H1 (cell line): ENCODE measurements at regions not wholly inside any gene's neighbourhood (a gene's known extent, or its start where the extent isn't known, plus 50 kb on each side); places are given as distances from the start of the nearest gene placed in this dataset.

Experiments used
- CTCF ChIA-PET: fragments of 300-600 bp; sonication (Branson Sonifier 250); formaldehyde crosslinking; loops from one replicate; lab custom pipeline; 2021; ENCODE audit not compliant: partially characterized antibody; lab: Charles Lee
- POLR2A ChIA-PET: fragments of 300-600 bp; sonication (Branson Sonifier 250); formaldehyde crosslinking; loops from one replicate; lab custom pipeline; 2021; ENCODE audit warnings: inconsistent platforms; ENCODE audit not compliant: partially characterized antibody; lab: Charles Lee
- DNase-seq, 2 experiments: peaks; one replicate each; pipeline versions ENCODE4 v3.0.0 to v3.0.0-alpha.2; 2010 to 2022; ENCODE audit warnings: low spot score in 2 of 2, low read depth in 1 of 2, mixed read lengths in 1 of 2
- FAIRE-seq: peaks from 2 replicates; lab custom pipeline; 2011; peaks lifted over from hg19 to GRCh38; lab: Jason Lieb, UNC
- H2AFZ ChIP-seq: 2 replicates; pipeline ENCODE4 v1.8.1; 2012; ENCODE audit warnings: low read length, inconsistent platforms
- H2AK5ac ChIP-seq: 2 replicates; pipeline ENCODE4 v1.6.1; 2013; ENCODE audit warnings: low read depth, low read length
- H2BK120ac ChIP-seq: replicated peaks from 2 replicates; pipeline ENCODE3; 2013; ENCODE audit warnings: low read depth, low read length, inconsistent platforms
- H2BK12ac ChIP-seq: 2 replicates; pipeline ENCODE4 v1.6.1; 2013; ENCODE audit warnings: low read depth, low read length
- H2BK15ac ChIP-seq: 2 replicates; pipeline ENCODE4 v1.6.1; 2013; ENCODE audit warnings: low read length
- H2BK20ac ChIP-seq: 2 replicates; pipeline ENCODE4 v1.6.1; 2013; ENCODE audit warnings: low read length
- H2BK5ac ChIP-seq: 2 replicates; pipeline ENCODE4 v1.6.1; 2013; ENCODE audit warnings: low read depth, low read length
- H3K14ac ChIP-seq: 2 replicates; pipeline ENCODE4 v1.6.1; 2013; ENCODE audit warnings: inconsistent platforms; ENCODE audit not compliant: insufficient read length
- H3K18ac ChIP-seq: 2 replicates; pipeline ENCODE4 v1.6.1; 2013; ENCODE audit warnings: low read length; ENCODE audit errors: extremely low read depth
- H3K23ac ChIP-seq: 2 replicates; pipeline ENCODE4 v1.6.1; 2013; ENCODE audit warnings: inconsistent platforms; ENCODE audit not compliant: insufficient read length
- H3K23me2 ChIP-seq: 2 replicates; pipeline ENCODE4 v1.6.1; 2013; ENCODE audit warnings: low read depth, low read length
- H3K27ac ChIP-seq: 2 replicates; pipeline ENCODE4 v1.6.1; 2011; ENCODE audit warnings: low read depth, low read length, inconsistent platforms
- H3K27me3 ChIP-seq, 4 experiments: replicated peaks in 1 of 4; 1 replicate in 1 of 4; 2 replicates in 3 of 4; pipeline versions ENCODE4 v1.6.1 to v1.8.1; 2011 to 2013; ENCODE audit warnings: low read length in 3 of 4, mild to moderate bottlenecking in 3 of 4, inconsistent platforms in 2 of 4, mixed read lengths in 2 of 4, moderate library complexity in 1 of 4; ENCODE audit not compliant: control insufficient read depth in 3 of 4, insufficient read depth in 3 of 4; ENCODE audit errors: extremely low read depth in 1 of 4
- H3K36me3 ChIP-seq, 4 experiments: 2 replicates each; pipeline versions ENCODE4 v1.6.1 to v1.8.1; 2011 to 2013; ENCODE audit warnings: mild to moderate bottlenecking in 4 of 4, low read length in 3 of 4, moderate library complexity in 2 of 4, control low read depth in 1 of 4, inconsistent platforms in 1 of 4; ENCODE audit not compliant: insufficient read depth in 4 of 4, control insufficient read depth in 2 of 4
- H3K4ac ChIP-seq: replicated peaks from 2 replicates; pipeline ENCODE3; 2013; ENCODE audit warnings: low read length, low read depth, mixed read lengths, inconsistent platforms; ENCODE audit not compliant: insufficient read length
- H3K4me1 ChIP-seq, 4 experiments: replicated peaks in 1 of 4; 1 replicate in 1 of 4; 2 replicates in 3 of 4; pipeline versions ENCODE4 v1.6.1 to v1.8.1; 2011 to 2013; ENCODE audit warnings: low read length in 3 of 4, inconsistent platforms in 2 of 4, mixed read lengths in 1 of 4; ENCODE audit not compliant: insufficient read depth in 4 of 4, control insufficient read depth in 3 of 4
- H3K4me2 ChIP-seq, 2 experiments: 2 replicates each; pipeline versions ENCODE4 v1.6.1 to v1.8.1; 2011 to 2013; ENCODE audit warnings: low read depth in 2 of 2, low read length in 2 of 2, control low read depth in 1 of 2, inconsistent platforms in 1 of 2, mild to moderate bottlenecking in 1 of 2; ENCODE audit not compliant: insufficient read depth in 1 of 2
- H3K4me3 ChIP-seq, 4 experiments: fragments of 200-600, 300-600 bp in 1 of 4; sonication (generic), shearing (Covaris generic), sonication (Bioruptor Twin) in 1 of 4; 2 replicates each; pipeline versions ENCODE4 v1.5.1 to v1.8.1; 2011 to 2016; ENCODE audit warnings: low read length in 4 of 4, low read depth in 3 of 4, control low read depth in 2 of 4, inconsistent platforms in 2 of 4, mild to moderate bottlenecking in 2 of 4, mixed read lengths in 1 of 4, moderate library complexity in 1 of 4; ENCODE audit not compliant: insufficient read depth in 2 of 4; ENCODE audit errors: extremely low read depth in 1 of 4
- H3K56ac ChIP-seq: replicated peaks from 2 replicates; pipeline ENCODE3; 2013; ENCODE audit warnings: low read depth, mild to moderate bottlenecking, mixed read lengths, low read length, inconsistent platforms; ENCODE audit not compliant: insufficient read length
- H3K79me1 ChIP-seq: 2 replicates; pipeline ENCODE4 v1.6.1; 2013; ENCODE audit warnings: low read depth, low read length, control low read depth
- H3K79me2 ChIP-seq, 2 experiments: 2 replicates each; pipeline versions ENCODE4 v1.6.1 to v1.8.1; 2012 to 2013; ENCODE audit warnings: low read length in 2 of 2, mild to moderate bottlenecking in 2 of 2, inconsistent platforms in 1 of 2; ENCODE audit not compliant: insufficient read depth in 2 of 2, control insufficient read depth in 1 of 2
- H3K9ac ChIP-seq, 4 experiments: replicated peaks in 1 of 4; 1 replicate in 1 of 4; 2 replicates in 3 of 4; pipeline versions ENCODE4 v1.6.1 to v1.8.1; 2011 to 2013; ENCODE audit warnings: low read depth in 3 of 4, low read length in 3 of 4, control low read depth in 2 of 4, mild to moderate bottlenecking in 2 of 4, moderate library complexity in 2 of 4, inconsistent platforms in 1 of 4; ENCODE audit errors: extremely low read depth in 1 of 4
- H3K9me3 ChIP-seq, 2 experiments: 2 replicates each; pipeline versions ENCODE4 v1.6.1 to v1.8.1; 2012 to 2013; ENCODE audit warnings: mild to moderate bottlenecking in 2 of 2, moderate library complexity in 2 of 2, control low read depth in 1 of 2, inconsistent platforms in 1 of 2, low read depth in 1 of 2, low read length in 1 of 2, mixed read lengths in 1 of 2; ENCODE audit not compliant: insufficient read depth in 2 of 2
- H4K20me1 ChIP-seq, 2 experiments: replicated peaks in 1 of 2; 2 replicates each; pipeline versions ENCODE3 to v1.8.1; 2011 to 2013; ENCODE audit warnings: inconsistent platforms in 2 of 2, low read length in 2 of 2, mild to moderate bottlenecking in 1 of 2; ENCODE audit not compliant: insufficient read depth in 2 of 2, control insufficient read depth in 1 of 2
- H4K5ac ChIP-seq: 2 replicates; pipeline ENCODE4 v1.6.1; 2013; ENCODE audit warnings: low read length, low read depth, mixed read lengths, inconsistent platforms; ENCODE audit not compliant: insufficient read length
- H4K8ac ChIP-seq: 2 replicates; pipeline ENCODE4 v1.8.0; 2013; ENCODE audit warnings: mild to moderate bottlenecking, moderate library complexity, low read length, inconsistent platforms; ENCODE audit not compliant: insufficient read depth; ENCODE audit errors: extremely low read depth
- H4K91ac ChIP-seq: replicated peaks from 2 replicates; pipeline ENCODE3; 2013; ENCODE audit warnings: low read length, mixed read lengths, inconsistent platforms; ENCODE audit not compliant: insufficient read length
- ASH2L ChIP-seq: fragments of 200-600, 300-600 bp; sonication (generic); IDR thresholded peaks from one replicate; pipeline ENCODE4 v1.7.1; 2017; ENCODE audit warnings: low read length
- CHD2 ChIP-seq: IDR thresholded peaks from 2 replicates; pipeline ENCODE4 v1.6.1; 2012; ENCODE audit warnings: low read length, improper control_type of control experiment
- GABPA ChIP-seq: IDR thresholded peaks from 2 replicates; pipeline ENCODE4 v1.6.1; 2011; ENCODE audit warnings: mild to moderate bottlenecking, low read length, moderate library complexity, borderline replicate concordance; ENCODE audit not compliant: insufficient read depth
- JUND ChIP-seq: IDR thresholded peaks from 2 replicates; pipeline ENCODE4 v1.6.1; 2011; ENCODE audit warnings: mild to moderate bottlenecking, improper control_type of control experiment, low read length
- KDM4A ChIP-seq: IDR thresholded peaks from one replicate; pipeline ENCODE4 v1.7.1; 2012; ENCODE audit warnings: low read depth, mild to moderate bottlenecking, moderate library complexity, low read length, inconsistent platforms; ENCODE audit not compliant: severe bottlenecking
- POLR2AphosphoS5 ChIP-seq: IDR thresholded peaks from 2 replicates; pipeline ENCODE4 v1.6.1; 2011; ENCODE audit warnings: low read depth, low read length
- TCF12 ChIP-seq: IDR thresholded peaks from 2 replicates; pipeline ENCODE4 v1.6.1; 2011; ENCODE audit warnings: low read depth, mild to moderate bottlenecking, low read length
- WGBS, 2 experiments: shearing (Covaris generic) in 1 of 2; methylation state at CpG; one replicate each; pipeline versions ENCODE4 v1.1.6 to v1.1.7; 2013 to 2015; ENCODE audit warnings: low lambda C conversion rate in 2 of 2, mixed read lengths in 2 of 2, inconsistent platforms in 1 of 2, low coverage in 1 of 2, missing lambda C conversion rate in 1 of 2; ENCODE audit not compliant: insufficient replicate concordance in 2 of 2, insufficient coverage in 1 of 2, insufficient read length in 1 of 2; ENCODE audit errors: extremely low coverage in 1 of 2, missing lambda C conversion rate in 1 of 2; 5-methylcytosine and 5-hydroxymethylcytosine counted together

DNA sequence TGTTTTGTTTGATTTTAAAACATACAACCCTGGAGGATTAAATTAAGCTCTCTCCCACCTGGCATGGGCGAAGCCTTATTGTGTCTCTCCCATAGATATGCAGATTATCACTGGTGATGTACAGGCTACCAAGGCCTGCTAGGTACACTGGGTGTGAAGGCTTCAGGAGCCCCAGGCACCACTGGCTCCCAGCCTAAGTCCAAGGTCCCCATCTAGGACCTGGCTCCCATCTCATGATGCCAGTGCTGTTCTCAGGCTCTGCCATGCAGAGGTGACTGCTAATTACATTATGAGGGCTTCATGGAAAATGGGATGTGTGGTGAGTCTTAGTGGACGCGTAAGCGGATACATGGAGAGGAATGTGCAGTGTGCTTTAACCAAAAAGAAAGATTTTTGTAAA is 201.2 kb upstream of the KLHL29 start:
- Histone ChIP-seq H2BK12ac (no peak overlapping the region), H3K79me1 (no peaks in the 10 kb centered on the region)
- TF ChIP-seq GABPA (no peak), KDM4A (no peak), CHD2 (no peak), ASH2L (no peak), JUND (no peak), POLR2AphosphoS5 (no peak), TCF12 (no peak)
- TF ChIP-seq, all 59 proteins: peak for 0
- no peaks in the 10 kb centered on the region for H4K20me1 ChIP-seq
- H3K36me3 ChIP-seq = no peaks in the 10 kb centered on the region
- FAIRE-seq (no peak), DNase-seq (no peak)
- H2BK120ac ChIP-seq = no peak overlapping the region
- no peaks in the 10 kb centered on the region for H3K4me1 ChIP-seq
- H3K79me2 ChIP-seq = no peaks in the 10 kb centered on the region
- H3K4me2 ChIP-seq = no peak overlapping the region
- no peak overlapping the region for H3K23ac ChIP-seq
- no peaks in the 10 kb centered on the region for H3K27me3 ChIP-seq
- no peak overlapping the region for H3K18ac ChIP-seq
- H2BK15ac ChIP-seq = no peak overlapping the region
- H3K14ac ChIP-seq = no peak overlapping the region
- ChIA-PET POLR2A (no interaction called here), CTCF (interaction anchor here (1.3 kb wide), 1 partner anchor 15 kb away, joined by 3 read pairs; no protein-coding TSS in a partner anchor)
- no peak overlapping the region for H4K8ac ChIP-seq
- WGBS, 2 experiments = 89% methylated on average over 4 of the region's 4 CpGs; no CpG with 5 or more reads in 1 of the 2 experiments
- H2AFZ ChIP-seq = no peak overlapping the region
- H3K9ac ChIP-seq = no peak overlapping the region
- H2AK5ac ChIP-seq = no peak overlapping the region
- no peak overlapping the region for H4K91ac ChIP-seq
- H3K23me2 ChIP-seq = no peaks in the 10 kb centered on the region
- H3K9me3 ChIP-seq = peaks cover 0 to under 1% of the 10 kb centered on the region in 2 experiments; a peak in 1 of 4 replicates
- no peak overlapping the region for H3K4ac ChIP-seq
- no peak overlapping the region for H3K56ac ChIP-seq
- no peak overlapping the region for H2BK5ac ChIP-seq
- H2BK20ac ChIP-seq = no peak overlapping the region
- H4K5ac ChIP-seq = no peak overlapping the region
- no peak overlapping the region for H3K4me3 ChIP-seq
- H3K27ac ChIP-seq = no peak overlapping the region
